ENCODE measurements at regions not wholly inside any gene's neighbourhood (a gene's known extent, or its start where the extent isn't known, plus 50 kb on each side); places are given as distances from the start of the nearest gene placed in this dataset.

- H3K9me3 ChIP-seq (ENCODE audit: control extremely low read depth in 1 of 3, control insufficient read depth in 2 of 3, insufficient read depth in 1 of 3, low read length in 2 of 3) = no peaks in the 10 kb centered on the region
- ATAC-seq (ENCODE audit: low read depth) (no peak), DNase-seq (no peak)
- H3K36me3 ChIP-seq (replicated peaks in 1 of 2; ENCODE audit: control extremely low read depth in 1 of 2, control insufficient read depth in 1 of 2, extremely low read depth in 1 of 2, insufficient read depth in 2 of 2, low read length in 1 of 2) = no peaks in the 10 kb centered on the region
- no peaks in the 10 kb centered on the region for H3K27me3 Mint-ChIP-seq
- CTCF ChIA-PET = no interaction called here
- H3K4me1 ChIP-seq (ENCODE audit: control insufficient read depth in 2 of 2, insufficient read depth in 2 of 2, low read length in 2 of 2) = no peaks in the 10 kb centered on the region
- no peaks in the 10 kb centered on the region for H3K27me3 ChIP-seq (replicated peaks in 1 of 4; ENCODE audit: control extremely low read depth in 1 of 4, control insufficient read depth in 3 of 4, insufficient read depth in 4 of 4, low read length in 3 of 4)
- H3K9me3 Mint-ChIP-seq (ENCODE audit: insufficient read depth) = peaks cover 4% of the 10 kb centered on the region
- POLR2A ChIA-PET = no interaction called here
- no peak overlapping the region for H3K4me3 ChIP-seq (ENCODE audit: control extremely low read depth in 1 of 5, extremely low read depth in 1 of 5, insufficient read depth in 1 of 5, low read depth in 2 of 5, low read length in 4 of 5)
- TF ChIP-seq EZH2 (IDR thresholded peaks at IDR 0.05; ENCODE audit: borderline replicate concordance, insufficient read depth, low read depth, low read length, poor library complexity, severe bottlenecking) = no peak
- TF ChIP-seq, protein P1, sequence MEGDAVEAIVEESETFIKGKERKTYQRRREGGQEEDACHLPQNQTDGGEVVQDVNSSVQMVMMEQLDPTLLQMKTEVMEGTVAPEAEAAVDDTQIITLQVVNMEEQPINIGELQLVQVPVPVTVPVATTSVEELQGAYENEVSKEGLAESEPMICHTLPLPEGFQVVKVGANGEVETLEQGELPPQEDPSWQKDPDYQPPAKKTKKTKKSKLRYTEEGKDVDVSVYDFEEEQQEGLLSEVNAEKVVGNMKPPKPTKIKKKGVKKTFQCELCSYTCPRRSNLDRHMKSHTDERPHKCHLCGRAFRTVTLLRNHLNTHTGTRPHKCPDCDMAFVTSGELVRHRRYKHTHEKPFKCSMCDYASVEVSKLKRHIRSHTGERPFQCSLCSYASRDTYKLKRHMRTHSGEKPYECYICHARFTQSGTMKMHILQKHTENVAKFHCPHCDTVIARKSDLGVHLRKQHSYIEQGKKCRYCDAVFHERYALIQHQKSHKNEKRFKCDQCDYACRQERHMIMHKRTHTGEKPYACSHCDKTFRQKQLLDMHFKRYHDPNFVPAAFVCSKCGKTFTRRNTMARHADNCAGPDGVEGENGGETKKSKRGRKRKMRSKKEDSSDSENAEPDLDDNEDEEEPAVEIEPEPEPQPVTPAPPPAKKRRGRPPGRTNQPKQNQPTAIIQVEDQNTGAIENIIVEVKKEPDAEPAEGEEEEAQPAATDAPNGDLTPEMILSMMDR (IDR thresholded peaks at IDR 0.05) = no peak
- no peak overlapping the region for H3K4me2 ChIP-seq (replicated peaks; ENCODE audit: low read depth, low read length, poor library complexity, severe bottlenecking)
- no peaks in the 10 kb centered on the region for H3K4me1 Mint-ChIP-seq
- WGBS (ENCODE audit: insufficient coverage) = no CpG with 5 or more reads among the region's 3 CpGs
- no peak overlapping the region for H3K27ac ChIP-seq (ENCODE audit: low read length in 2 of 2)
- H3K79me2 ChIP-seq (ENCODE audit: control insufficient read depth, insufficient read depth, low read length) = no peaks in the 10 kb centered on the region
- H4K20me1 ChIP-seq (ENCODE audit: control insufficient read depth, insufficient read depth, low read length, poor library complexity, severe bottlenecking) = no peaks in the 10 kb centered on the region
- no peak overlapping the region for H3K27ac Mint-ChIP-seq
- no peak overlapping the region for H2AFZ ChIP-seq (ENCODE audit: insufficient read depth, low read depth, low read length, poor library complexity, severe bottlenecking)
- intact Hi-C loops (cut with micrococcal nuclease) = no loop called here
- H3K9ac ChIP-seq (ENCODE audit: low read length) = no peak overlapping the region
- no peak overlapping the region for H3K4me3 Mint-ChIP-seq
These were observed 1066.5 kb downstream of the TMTC2 start for GRCh38 chr12:83753205-83753604.

DNA sequence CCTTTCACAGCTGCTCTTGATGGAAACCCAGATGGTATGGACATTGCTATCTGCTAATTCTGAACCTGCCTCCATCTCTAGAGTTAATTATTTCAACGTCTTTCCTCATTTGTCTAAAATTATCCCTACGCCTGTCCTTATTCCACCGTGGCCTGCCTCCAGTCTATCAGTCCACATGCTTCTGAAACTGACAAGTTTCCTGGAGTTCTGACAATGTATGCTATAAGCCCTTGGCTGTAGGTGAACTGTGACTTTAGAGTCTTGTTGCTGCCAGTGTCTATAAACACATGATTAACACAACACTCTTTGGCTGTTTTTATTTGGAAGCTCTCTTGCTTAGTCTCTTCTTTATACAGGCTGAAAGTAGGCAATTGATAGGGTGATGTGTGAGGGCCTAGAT is 1052.9 kb downstream of the TMTC2 start:
- no peak overlapping the region for H3K4me3 ChIP-seq (ENCODE audit: control extremely low read depth in 1 of 5, extremely low read depth in 1 of 5, insufficient read depth in 1 of 5, low read depth in 2 of 5, low read length in 4 of 5)
- Mint-ChIP-seq H3K4me3 (no peak overlapping the region), H3K9me3 (ENCODE audit: insufficient read depth) (peaks cover 5% of the 10 kb centered on the region), H3K4me1 (no peaks in the 10 kb centered on the region), H3K27me3 (no peaks in the 10 kb centered on the region), H3K27ac (no peak overlapping the region)
- TF ChIP-seq, protein P1 (IDR thresholded peaks at IDR 0.05) = no peak
- no peak for TF ChIP-seq EZH2 (IDR thresholded peaks at IDR 0.05; ENCODE audit: borderline replicate concordance, insufficient read depth, low read depth, low read length, poor library complexity, severe bottlenecking)
- H3K9me3 ChIP-seq (ENCODE audit: control extremely low read depth in 1 of 3, control insufficient read depth in 2 of 3, insufficient read depth in 1 of 3, low read length in 2 of 3) = peaks cover 0 to 9% (median 0%) of the 10 kb centered on the region in 3 donors
- no peaks in the 10 kb centered on the region for H3K36me3 ChIP-seq (replicated peaks in 1 of 2; ENCODE audit: control extremely low read depth in 1 of 2, control insufficient read depth in 1 of 2, extremely low read depth in 1 of 2, insufficient read depth in 2 of 2, low read length in 1 of 2)
- no peaks in the 10 kb centered on the region for H3K79me2 ChIP-seq (ENCODE audit: control insufficient read depth, insufficient read depth, low read length)
- no peak overlapping the region for H3K27ac ChIP-seq (ENCODE audit: low read length in 2 of 2)
- no peaks in the 10 kb centered on the region for H3K27me3 ChIP-seq (replicated peaks in 1 of 4; ENCODE audit: control extremely low read depth in 1 of 4, control insufficient read depth in 3 of 4, insufficient read depth in 4 of 4, low read length in 3 of 4)
- no peak for DNase-seq
- no peak overlapping the region for H3K4me2 ChIP-seq (replicated peaks; ENCODE audit: low read depth, low read length, poor library complexity, severe bottlenecking)
- no peaks in the 10 kb centered on the region for H4K20me1 ChIP-seq (ENCODE audit: control insufficient read depth, insufficient read depth, low read length, poor library complexity, severe bottlenecking)
- H3K4me1 ChIP-seq (ENCODE audit: control insufficient read depth in 2 of 2, insufficient read depth in 2 of 2, low read length in 2 of 2) = no peaks in the 10 kb centered on the region
- H2AFZ ChIP-seq (ENCODE audit: insufficient read depth, low read depth, low read length, poor library complexity, severe bottlenecking) = no peak overlapping the region
- POLR2A ChIA-PET = no interaction called here
- WGBS (ENCODE audit: insufficient coverage) = 83% methylated on average over 1 of the region's 3 CpGs
- H3K9ac ChIP-seq (ENCODE audit: low read length) = no peak overlapping the region
- CTCF ChIA-PET = no interaction called here
- intact Hi-C loops (cut with micrococcal nuclease) = no loop called here
- no peak for ATAC-seq (ENCODE audit: low read depth)

All from B cell (primary cell).